ENCODE measurements at regions not wholly inside any gene's neighbourhood (a gene's known extent, or its start where the extent isn't known, plus 50 kb on each side); places are given as distances from the start of the nearest gene placed in this dataset.

DNA sequence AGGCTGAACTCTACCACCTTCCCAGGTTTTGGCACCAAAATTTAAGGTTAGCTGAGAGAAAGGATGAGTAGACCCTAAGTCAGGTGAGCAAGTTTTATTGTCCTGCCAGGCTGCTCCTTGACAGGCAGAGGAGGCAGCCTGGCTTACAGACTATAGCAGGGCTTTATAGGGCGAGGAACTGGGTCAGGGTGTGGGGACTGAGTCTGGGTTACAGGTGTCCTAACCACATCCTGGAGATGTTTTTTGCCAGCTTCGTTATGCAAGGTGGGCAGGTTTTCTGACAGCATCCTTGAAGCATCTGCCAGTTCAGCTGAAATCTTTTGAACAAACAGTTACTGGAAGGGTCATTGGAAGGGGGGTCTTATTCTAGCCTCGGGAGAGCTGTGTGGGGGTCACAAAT lies 905.7 kb upstream of the SLITRK5 start:
- TF ChIP-seq POLR2A (IDR thresholded peaks at IDR 0.05; ENCODE audit: low read length), result no peak
- no peak for TF ChIP-seq GATA1 (IDR thresholded peaks at IDR 0.05; ENCODE audit: low read depth, low read length)

Data from erythroblast (primary cell).